Immature natural killer cell (primary cell): ENCODE measurements at regions not wholly inside any gene's neighbourhood (a gene's known extent, or its start where the extent isn't known, plus 50 kb on each side); places are given as distances from the start of the nearest gene placed in this dataset.
"Not testable (repeated sequence)": the region's sequence is repeated elsewhere in the genome, so short reads cannot be mapped to it uniquely, and the experiment has no call there.

Experiments used
- DNase-seq, 3 donors: peaks; one replicate each; pipeline ENCODE4 v3.0.0; 2022; ENCODE audit warnings: mixed read lengths in 1 of 3
- H3K27ac Mint-ChIP-seq, 6 donors: one replicate each; pipeline ENCODE4 v1.8.0; 2020; ENCODE audit warnings: mixed read lengths in 6 of 6, mild to moderate bottlenecking in 5 of 6, inconsistent platforms in 4 of 6, moderate library complexity in 3 of 6
- H3K27me3 Mint-ChIP-seq, 3 donors: one replicate each; pipeline ENCODE4 v1.8.0; 2020 to 2021; ENCODE audit warnings: low read depth in 3 of 3, mild to moderate bottlenecking in 3 of 3, mixed read lengths in 3 of 3, moderate library complexity in 3 of 3, inconsistent platforms in 1 of 3
- H3K36me3 Mint-ChIP-seq, 3 donors: one replicate each; pipeline ENCODE4 v1.8.0; 2020; ENCODE audit warnings: mixed read lengths in 3 of 3, inconsistent platforms in 2 of 3, mild to moderate bottlenecking in 2 of 3
- H3K4me1 Mint-ChIP-seq, 2 donors: one replicate each; pipeline ENCODE4 v1.8.0; 2020; ENCODE audit warnings: inconsistent platforms in 2 of 2, mild to moderate bottlenecking in 2 of 2, mixed read lengths in 2 of 2, moderate library complexity in 1 of 2
- H3K4me3 Mint-ChIP-seq, 5 donors: one replicate each; pipeline ENCODE4 v1.8.0; 2020; ENCODE audit warnings: mild to moderate bottlenecking in 5 of 5, mixed read lengths in 5 of 5, inconsistent platforms in 3 of 5, moderate library complexity in 3 of 5
- H3K9me3 Mint-ChIP-seq, 6 donors: one replicate each; pipeline ENCODE4 v1.8.0; 2020; ENCODE audit warnings: mild to moderate bottlenecking in 6 of 6, mixed read lengths in 6 of 6, inconsistent platforms in 4 of 6, moderate library complexity in 3 of 6

GRCh38 chr10:6984016-6984415 is 403.9 kb upstream of the PRKCQ start:
- not testable (repeated sequence) for DNase-seq, H3K9me3 Mint-ChIP-seq, H3K4me3 Mint-ChIP-seq, H3K36me3 Mint-ChIP-seq, H3K27me3 Mint-ChIP-seq
- Mint-ChIP-seq H3K27ac (peak overlapping the region in 1 of 6 donors; percentile 27), H3K4me1 (peaks cover 10 to 15% of the 10 kb centered on the region in 2 donors)

GRCh38 chr10:6980353-6980752 is 400.3 kb upstream of the PRKCQ start:
- Mint-ChIP-seq H3K27ac (peak overlapping the region in 1 of 6 donors; percentile 8), H3K27me3 (peaks cover 0 to 4% (median 0%) of the 10 kb centered on the region in 3 donors), H3K9me3 (no peaks in the 10 kb centered on the region), H3K4me3 (no peak overlapping the region), H3K36me3 (no peaks in the 10 kb centered on the region), H3K4me1 (peaks cover 7 to 21% of the 10 kb centered on the region in 2 donors)
- no peak for DNase-seq

GRCh38 chr10:6979371-6979770 is 399.3 kb upstream of the PRKCQ start:
- no peak for DNase-seq
- no peak overlapping the region for H3K27ac Mint-ChIP-seq
- peaks cover 0 to 7% (median 0%) of the 10 kb centered on the region in 3 donors for H3K27me3 Mint-ChIP-seq
- peaks cover 15 to 30% of the 10 kb centered on the region in 2 donors for H3K4me1 Mint-ChIP-seq
- no peaks in the 10 kb centered on the region for H3K36me3 Mint-ChIP-seq
- H3K9me3 Mint-ChIP-seq, result no peaks in the 10 kb centered on the region
- no peak overlapping the region for H3K4me3 Mint-ChIP-seq

- Mint-ChIP-seq H3K27ac (no peak overlapping the region), H3K4me3 (no peak overlapping the region), H3K9me3 (no peaks in the 10 kb centered on the region), H3K36me3 (no peaks in the 10 kb centered on the region), H3K4me1 (peaks cover 25 to 42% of the 10 kb centered on the region in 2 donors), H3K27me3 (peaks cover 0 to 7% (median 0%) of the 10 kb centered on the region in 3 donors)
- no peak for DNase-seq
Observed at GRCh38 chr10:6978187-6978627, 398.1 kb upstream of the PRKCQ start.

GRCh38 chr10:6977398-6978186 is 397.5 kb upstream of the PRKCQ start:
- no peaks in the 10 kb centered on the region for H3K9me3 Mint-ChIP-seq
- H3K36me3 Mint-ChIP-seq, result no peaks in the 10 kb centered on the region
- H3K4me3 Mint-ChIP-seq, result no peak overlapping the region
- no peak for DNase-seq
- H3K4me1 Mint-ChIP-seq, result peaks cover 29 to 48% of the 10 kb centered on the region in 2 donors
- H3K27ac Mint-ChIP-seq, result no peak overlapping the region
- H3K27me3 Mint-ChIP-seq, result peaks cover 0 to 7% (median 0%) of the 10 kb centered on the region in 3 donors

- peaks cover 0 to 12% (median 0%) of the 10 kb centered on the region in 3 donors for H3K27me3 Mint-ChIP-seq
- no peaks in the 10 kb centered on the region for H3K36me3 Mint-ChIP-seq
- peaks cover 29 to 38% of the 10 kb centered on the region in 2 donors for H3K4me1 Mint-ChIP-seq
- H3K27ac Mint-ChIP-seq, result peak overlapping the region; percentile 28 to 93 (median 88)
- no peaks in the 10 kb centered on the region for H3K9me3 Mint-ChIP-seq
- H3K4me3 Mint-ChIP-seq, result peak overlapping the region; percentile 7 to 78 (median 36)
- peak; percentile 57 to 71 (median 69) for DNase-seq
Observed at GRCh38 chr10:6973899-6974298, 393.8 kb upstream of the PRKCQ start.

GRCh38 chr10:6972226-6972625 is 392.1 kb upstream of the PRKCQ start:
- DNase-seq, result no peak
- H3K36me3 Mint-ChIP-seq, result no peaks in the 10 kb centered on the region
- peak overlapping the region in 2 of 6 donors; percentile 33 to 39 for H3K27ac Mint-ChIP-seq
- no peaks in the 10 kb centered on the region for H3K9me3 Mint-ChIP-seq
- H3K4me3 Mint-ChIP-seq, result no peak overlapping the region
- peaks cover 29 to 38% of the 10 kb centered on the region in 2 donors for H3K4me1 Mint-ChIP-seq
- H3K27me3 Mint-ChIP-seq, result peaks cover 0 to 8% (median 1%) of the 10 kb centered on the region in 3 donors

- Mint-ChIP-seq H3K36me3 (peaks cover 0 to 5% (median 0%) of the 10 kb centered on the region in 3 donors), H3K27ac (no peak overlapping the region), H3K4me1 (peaks cover 22 to 25% of the 10 kb centered on the region in 2 donors), H3K9me3 (no peaks in the 10 kb centered on the region), H3K4me3 (no peak overlapping the region), H3K27me3 (peaks cover 0 to 5% (median 1%) of the 10 kb centered on the region in 3 donors)
- no peak for DNase-seq
Observed at GRCh38 chr10:6969659-6970058, 389.6 kb upstream of the PRKCQ start.

GRCh38 chr10:6964543-6964942 is 384.5 kb upstream of the PRKCQ start:
- Mint-ChIP-seq H3K9me3 (no peaks in the 10 kb centered on the region), H3K4me3 (no peak overlapping the region), H3K4me1 (peaks cover 7 to 40% of the 10 kb centered on the region in 2 donors), H3K27me3 (peaks cover 0 to 1% (median 1%) of the 10 kb centered on the region in 3 donors), H3K27ac (no peak overlapping the region), H3K36me3 (peaks cover 0 to 5% (median 0%) of the 10 kb centered on the region in 3 donors)
- no peak for DNase-seq

- H3K4me3 Mint-ChIP-seq, result no peak overlapping the region
- no peaks in the 10 kb centered on the region for H3K9me3 Mint-ChIP-seq
- H3K27me3 Mint-ChIP-seq, result peaks cover 0 to 3% (median 1%) of the 10 kb centered on the region in 3 donors
- DNase-seq, result no peak
- H3K4me1 Mint-ChIP-seq, result peaks cover 24 to 60% of the 10 kb centered on the region in 2 donors
- H3K36me3 Mint-ChIP-seq, result peaks cover 0 to 5% (median 0%) of the 10 kb centered on the region in 3 donors
- no peak overlapping the region for H3K27ac Mint-ChIP-seq
Observed at GRCh38 chr10:6962576-6962975, 382.5 kb upstream of the PRKCQ start.

- H3K4me1 Mint-ChIP-seq, result peaks cover 40 to 81% of the 10 kb centered on the region in 2 donors
Observed at GRCh38 chr10:6958711-6959110, 378.6 kb upstream of the PRKCQ start.

GRCh38 chr10:6958254-6958653 is 378.2 kb upstream of the PRKCQ start:
- Mint-ChIP-seq H3K36me3 (peaks cover 0 to 4% (median 0%) of the 10 kb centered on the region in 3 donors), H3K27ac (peak overlapping the region; percentile 27 to 87 (median 80)), H3K9me3 (no peaks in the 10 kb centered on the region), H3K4me1 (peaks cover 42 to 86% of the 10 kb centered on the region in 2 donors), H3K27me3 (peaks cover 0 to 4% (median 1%) of the 10 kb centered on the region in 3 donors), H3K4me3 (peak overlapping the region; percentile 11 to 74 (median 68))
- peak; percentile 12 to 39 (median 28) for DNase-seq

More at GRCh38 chr10:6958711-6959110, 378.6 kb upstream of the PRKCQ start:
- Mint-ChIP-seq H3K27ac (peak overlapping the region in 5 of 6 donors; percentile 27 to 87 (median 81)), H3K9me3 (no peaks in the 10 kb centered on the region), H3K36me3 (peaks cover 0 to 3% (median 0%) of the 10 kb centered on the region in 3 donors), H3K4me3 (peak overlapping the region; percentile 11 to 74 (median 68)), H3K27me3 (peaks cover 0 to 4% (median 1%) of the 10 kb centered on the region in 3 donors)
- peak; percentile 32 to 44 (median 44) for DNase-seq

GRCh38 chr10:6957851-6958250 is 377.8 kb upstream of the PRKCQ start:
- peaks cover 0 to 4% (median 1%) of the 10 kb centered on the region in 3 donors for H3K27me3 Mint-ChIP-seq
- no peaks in the 10 kb centered on the region for H3K9me3 Mint-ChIP-seq
- H3K27ac Mint-ChIP-seq, result peak overlapping the region in 5 of 6 donors; percentile 27 to 87 (median 81)
- peak overlapping the region in 4 of 5 donors; percentile 4 to 74 (median 28) for H3K4me3 Mint-ChIP-seq
- peaks cover 0 to 4% (median 0%) of the 10 kb centered on the region in 3 donors for H3K36me3 Mint-ChIP-seq
- H3K4me1 Mint-ChIP-seq, result peaks cover 46 to 87% of the 10 kb centered on the region in 2 donors
- DNase-seq, result no peak

- peaks cover 0 to 4% (median 0%) of the 10 kb centered on the region in 3 donors for H3K36me3 Mint-ChIP-seq
- H3K4me1 Mint-ChIP-seq, result peaks cover 47 to 87% of the 10 kb centered on the region in 2 donors
- DNase-seq, result no peak
- H3K27ac Mint-ChIP-seq, result peak overlapping the region in 3 of 6 donors; percentile 26 to 68 (median 58)
- peaks cover 0 to 4% (median 1%) of the 10 kb centered on the region in 3 donors for H3K27me3 Mint-ChIP-seq
- no peak overlapping the region for H3K4me3 Mint-ChIP-seq
- no peaks in the 10 kb centered on the region for H3K9me3 Mint-ChIP-seq
Observed at GRCh38 chr10:6956562-6956961, 376.5 kb upstream of the PRKCQ start.
